B cell (primary cell): ENCODE measurements at regions not wholly inside any gene's neighbourhood (a gene's known extent, or its start where the extent isn't known, plus 50 kb on each side); places are given as distances from the start of the nearest gene placed in this dataset.

Experiments
- ATAC-seq: fragments of 200-7000 bp; cut with Tn5 transposase; one replicate; pipeline ENCODE4 v1.10.0; 2021; ENCODE audit warnings: low read depth, mild to moderate bottlenecking, moderate number of reproducible peaks, moderate library complexity
- CTCF ChIA-PET: fragments of 350-600 bp; sonication (Branson Sonifier 250); formaldehyde crosslinking; loops from one replicate; lab custom pipeline; 2021; ENCODE audit warnings: antibody characterized with exemption, inconsistent platforms; lab: Charles Lee
- POLR2A ChIA-PET: fragments of 350-600 bp; sonication (Branson Sonifier 250); formaldehyde crosslinking; loops from one replicate; lab custom pipeline; 2021; ENCODE audit warnings: antibody characterized with exemption; lab: Charles Lee
- DNase-seq: peaks from one replicate; pipeline ENCODE4 v3.0.0; 2013
- H2AFZ ChIP-seq: 2 replicates; pipeline ENCODE4 v1.6.1; 2012; ENCODE audit warnings: mild to moderate bottlenecking, low read depth, low read length; ENCODE audit not compliant: insufficient read depth, poor library complexity, severe bottlenecking
- H3K27ac ChIP-seq, 2 donors: 1 replicate in 1 of 2; 2 replicates in 1 of 2; pipeline ENCODE4 v1.5.1; 2012 to 2013; ENCODE audit warnings: low read length in 2 of 2, mild to moderate bottlenecking in 2 of 2, moderate library complexity in 1 of 2
- H3K27me3 ChIP-seq, 4 experiments: fragments of 200-600 bp in 1 of 4; sonication (generic) in 1 of 4; replicated peaks in 1 of 4; 1 replicate in 2 of 4; 2 replicates in 2 of 4; pipeline versions ENCODE4 v1.6.1 to v1.7.0; 2013 to 2016; ENCODE audit warnings: low read length in 3 of 4, mild to moderate bottlenecking in 2 of 4, mixed read lengths in 1 of 4, moderate library complexity in 1 of 4; ENCODE audit not compliant: insufficient read depth in 4 of 4, control insufficient read depth in 3 of 4; ENCODE audit errors: control extremely low read depth in 1 of 4
- H3K36me3 ChIP-seq, 2 experiments: replicated peaks in 1 of 2; 1 replicate in 1 of 2; 2 replicates in 1 of 2; pipeline versions ENCODE4 v1.6.1 to v1.7.1; 2013; ENCODE audit warnings: low read length in 1 of 2; ENCODE audit not compliant: insufficient read depth in 2 of 2, control insufficient read depth in 1 of 2; ENCODE audit errors: control extremely low read depth in 1 of 2, extremely low read depth in 1 of 2
- H3K4me1 ChIP-seq, 2 donors: fragments of 200-600 bp in 1 of 2; sonication (generic) in 1 of 2; 1 replicate in 1 of 2; 2 replicates in 1 of 2; pipeline versions ENCODE4 v1.5.1 to v1.6.1; 2013 to 2017; ENCODE audit warnings: low read length in 2 of 2; ENCODE audit not compliant: control insufficient read depth in 2 of 2, insufficient read depth in 2 of 2
- H3K4me2 ChIP-seq: replicated peaks from 2 replicates; pipeline ENCODE3; 2012; ENCODE audit warnings: mild to moderate bottlenecking, low read depth, low read length; ENCODE audit not compliant: poor library complexity, severe bottlenecking
- H3K4me3 ChIP-seq, 5 experiments: fragments of 200-600 bp in 1 of 5; sonication (generic) in 1 of 5; 1 replicate in 3 of 5; 2 replicates in 2 of 5; pipeline versions ENCODE4 v1.5.1 to v1.7.0; 2011 to 2016; ENCODE audit warnings: low read length in 4 of 5, mild to moderate bottlenecking in 4 of 5, low read depth in 2 of 5, control low read depth in 1 of 5, moderate library complexity in 1 of 5; ENCODE audit not compliant: insufficient read depth in 1 of 5; ENCODE audit errors: control extremely low read depth in 1 of 5, extremely low read depth in 1 of 5
- H3K79me2 ChIP-seq: fragments of 200-600 bp; sonication (generic); one replicate; pipeline ENCODE4 v1.6.0; 2016; ENCODE audit warnings: low read length; ENCODE audit not compliant: control insufficient read depth, insufficient read depth
- H3K9ac ChIP-seq: fragments of 200-600 bp; sonication (generic); 2 replicates; pipeline ENCODE4 v1.6.1; 2017; ENCODE audit warnings: mild to moderate bottlenecking, low read length, moderate library complexity
- H3K9me3 ChIP-seq, 3 donors: one replicate each; pipeline versions ENCODE4 v1.6.1 to v1.7.1; 2013; ENCODE audit warnings: low read length in 2 of 3; ENCODE audit not compliant: control insufficient read depth in 2 of 3, insufficient read depth in 1 of 3; ENCODE audit errors: control extremely low read depth in 1 of 3
- H4K20me1 ChIP-seq: 2 replicates; pipeline ENCODE4 v1.6.0; 2012; ENCODE audit warnings: mild to moderate bottlenecking, low read length; ENCODE audit not compliant: insufficient read depth, control insufficient read depth, poor library complexity, severe bottlenecking
- H3K27ac Mint-ChIP-seq: one replicate; pipeline ENCODE4 v1.8.0; 2021; ENCODE audit warnings: mixed read lengths
- H3K27me3 Mint-ChIP-seq: one replicate; pipeline ENCODE4 v1.8.0; 2021; ENCODE audit warnings: mixed read lengths
- H3K4me1 Mint-ChIP-seq: one replicate; pipeline ENCODE4 v1.8.0; 2021; ENCODE audit warnings: mixed read lengths
- H3K4me3 Mint-ChIP-seq: one replicate; pipeline ENCODE4 v1.8.0; 2021; ENCODE audit warnings: mixed read lengths
- H3K9me3 Mint-ChIP-seq: one replicate; pipeline ENCODE4 v1.8.0; 2022; ENCODE audit warnings: mixed read lengths; ENCODE audit not compliant: insufficient read depth
- CTCF ChIP-seq: fragments of 200-600 bp; IDR thresholded peaks from one replicate; pipeline ENCODE4 v1.8.0; 2022; ENCODE audit warnings: antibody characterized with exemption, mild to moderate bottlenecking
- EZH2 ChIP-seq: IDR thresholded peaks from 2 replicates; pipeline ENCODE4 v1.6.1; 2012; ENCODE audit warnings: borderline replicate concordance, low read depth, mild to moderate bottlenecking, moderate library complexity, low read length; ENCODE audit not compliant: insufficient read depth, poor library complexity, severe bottlenecking
- WGBS: methylation state at CpG from one replicate; pipeline ENCODE4 v1.1.5; 2013; ENCODE audit warnings: missing lambda C conversion rate; ENCODE audit not compliant: insufficient coverage; 5-methylcytosine and 5-hydroxymethylcytosine counted together
- intact Hi-C: fragments of 100-400 bp; cut with micrococcal nuclease; formaldehyde crosslinking; loops from one replicate; pipeline ENCODE4 v1.10.0; 2022

- H2AFZ ChIP-seq: no peak overlapping the region
- no peaks in the 10 kb centered on the region for H4K20me1 ChIP-seq
- H3K27me3 ChIP-seq: peaks cover 0 to 3% (median under 1%) of the 10 kb centered on the region in 4 experiments
- TF ChIP-seq CTCF: no peak
- TF ChIP-seq EZH2: no peak
- H3K4me3 ChIP-seq: no peak overlapping the region
- 86% methylated on average over 4 of the region's 5 CpGs for WGBS
- H3K4me1 Mint-ChIP-seq: no peaks in the 10 kb centered on the region
- H3K9ac ChIP-seq: no peak overlapping the region
- no peaks in the 10 kb centered on the region for H3K36me3 ChIP-seq
- no peak for ATAC-seq
- intact Hi-C loops: no loop called here
- H3K27ac ChIP-seq: no peak overlapping the region
- H3K9me3 ChIP-seq: no peaks in the 10 kb centered on the region
- peaks cover 6% of the 10 kb centered on the region for H3K27me3 Mint-ChIP-seq
- ChIA-PET CTCF (no interaction called here), POLR2A (interaction anchor here (0.7 kb wide), 1 partner anchor 47 kb away, joined by 10 read pairs; no protein-coding TSS in a partner anchor)
- no peak overlapping the region for H3K27ac Mint-ChIP-seq
- H3K79me2 ChIP-seq: no peaks in the 10 kb centered on the region
- no peak overlapping the region for H3K4me2 ChIP-seq
- no peak overlapping the region for H3K4me3 Mint-ChIP-seq
- DNase-seq: no peak
- H3K4me1 ChIP-seq: no peaks in the 10 kb centered on the region
- H3K9me3 Mint-ChIP-seq: no peaks in the 10 kb centered on the region
Measured at GRCh38 chr11:11217929-11218628, 135.0 kb downstream of the CSNK2A3 start.

- CTCF ChIA-PET: no interaction called here
- Histone ChIP-seq H3K36me3 (no peaks in the 10 kb centered on the region), H3K27ac (no peak overlapping the region), H3K9ac (no peak overlapping the region), H3K79me2 (no peaks in the 10 kb centered on the region), H3K4me2 (no peak overlapping the region), H2AFZ (no peak overlapping the region), H3K4me3 (no peak overlapping the region), H4K20me1 (no peaks in the 10 kb centered on the region), H3K4me1 (no peaks in the 10 kb centered on the region), H3K9me3 (no peaks in the 10 kb centered on the region), H3K27me3 (peaks cover 0 to 3% (median under 1%) of the 10 kb centered on the region in 4 experiments)
- H3K27me3 Mint-ChIP-seq: peaks cover 6% of the 10 kb centered on the region
- 86% methylated on average over 6 of the region's 9 CpGs for WGBS
- H3K9me3 Mint-ChIP-seq: no peaks in the 10 kb centered on the region
- POLR2A ChIA-PET: no interaction called here
- no peak overlapping the region for H3K4me3 Mint-ChIP-seq
- DNase-seq (no peak), ATAC-seq (no peak)
- H3K27ac Mint-ChIP-seq: no peak overlapping the region
- no peaks in the 10 kb centered on the region for H3K4me1 Mint-ChIP-seq
- intact Hi-C loops: no loop called here
- TF ChIP-seq EZH2: no peak
- no peak for TF ChIP-seq CTCF
Measured at GRCh38 chr11:11217289-11217928, 135.6 kb downstream of the CSNK2A3 start.
